NCI-H146 treated with DMSO at 0.1 percent for 48 hours (cell line): ENCODE measurements at regions not wholly inside any gene's neighbourhood (a gene's known extent, or its start where the extent isn't known, plus 50 kb on each side); places are given as distances from the start of the nearest gene placed in this dataset.
"Not testable (repeated sequence)": the region's sequence is repeated elsewhere in the genome, so short reads cannot be mapped to it uniquely, and the experiment has no call there.

ENCODE experiments used
- DNase-seq: peaks from one replicate; lab custom pipeline; 2025; ENCODE audit not compliant: unreplicated experiment; lab: John Stamatoyannopoulos, UW

- no peak for DNase-seq
Measured at GRCh38 chr11:109480251-109480650, 58.3 kb downstream of the C11orf87 start.

GRCh38 chr11:109486129-109486528 lies 64.1 kb downstream of the C11orf87 start:
- DNase-seq: peak; percentile 97

- DNase-seq: no peak
Measured at GRCh38 chr11:109490953-109491635, 69.1 kb downstream of the C11orf87 start.

- DNase-seq: no peak
Measured at GRCh38 chr11:109506115-109506514, 84.1 kb downstream of the C11orf87 start.

- no peak for DNase-seq
Measured at GRCh38 chr11:109507331-109507730, 85.3 kb downstream of the C11orf87 start.

- DNase-seq: peak; percentile 53
Measured at GRCh38 chr11:109507836-109508561, 86.0 kb downstream of the C11orf87 start.

- no peak for DNase-seq
Measured at GRCh38 chr11:109508943-109509342, 87.0 kb downstream of the C11orf87 start.

GRCh38 chr11:109510316-109510715 lies 88.3 kb downstream of the C11orf87 start:
- DNase-seq: no peak

GRCh38 chr11:109511598-109511997 lies 89.6 kb downstream of the C11orf87 start:
- no peak for DNase-seq

GRCh38 chr11:109512249-109512648 lies 90.3 kb downstream of the C11orf87 start:
- DNase-seq: no peak

GRCh38 chr11:109512680-109513079 lies 90.7 kb downstream of the C11orf87 start:
- DNase-seq: no peak

GRCh38 chr11:109514313-109515018 lies 92.5 kb downstream of the C11orf87 start:
- DNase-seq: no peak

- no peak for DNase-seq
Measured at GRCh38 chr11:109519253-109519652, 97.3 kb downstream of the C11orf87 start.

GRCh38 chr11:109521571-109522086 lies 99.6 kb downstream of the C11orf87 start:
- DNase-seq: no peak

- no peak for DNase-seq
Measured at GRCh38 chr11:109522116-109522755, 100.2 kb downstream of the C11orf87 start.

GRCh38 chr11:109525636-109526035 lies 103.6 kb downstream of the C11orf87 start:
- not testable (repeated sequence) for DNase-seq

GRCh38 chr11:109526061-109526460 lies 104.1 kb downstream of the C11orf87 start:
- no peak for DNase-seq

- DNase-seq: no peak
Measured at GRCh38 chr11:109526931-109527330, 104.9 kb downstream of the C11orf87 start.

GRCh38 chr11:109527496-109527895 lies 105.5 kb downstream of the C11orf87 start:
- no peak for DNase-seq

- no peak for DNase-seq
Measured at GRCh38 chr11:109547356-109548027, 125.5 kb downstream of the C11orf87 start.

GRCh38 chr11:109552376-109552775 lies 130.4 kb downstream of the C11orf87 start:
- DNase-seq: no peak
